PC-9 (cell line): ENCODE measurements at regions not wholly inside any gene's neighbourhood (a gene's known extent, or its start where the extent isn't known, plus 50 kb on each side); places are given as distances from the start of the nearest gene placed in this dataset.

ENCODE experiments used
- BruUV-seq: library from RNA; stranded (reverse); fragments of 400-500 nt; replicated peaks from 2 replicates; lab custom pipeline; 2021; lab: Mats Ljungman, UMichigan
- CTCF ChIA-PET: fragments of 300-600 bp; sonication (Branson Sonifier 250); formaldehyde crosslinking; loops from one replicate; lab custom pipeline; 2022; ENCODE audit warnings: antibody characterized with exemption; lab: Charles Lee
- POLR2A ChIA-PET: fragments of 300-600 bp; sonication (Branson Sonifier 250); formaldehyde crosslinking; loops from one replicate; lab custom pipeline; 2022; ENCODE audit warnings: antibody characterized with exemption; ENCODE audit not compliant: unreplicated experiment; lab: Charles Lee
- DNase-seq, 2 experiments: peaks; one replicate each; pipeline versions ENCODE4 v3.0.0 to v3.0.0-alpha.2; 2015 to 2022; ENCODE audit warnings: mixed read lengths in 1 of 2
- H2AFZ ChIP-seq: fragments of 200-600 bp; sonication (generic); 2 replicates; pipeline ENCODE4 v1.8.1; 2017; ENCODE audit warnings: antibody characterized with exemption
- H3F3A ChIP-seq: fragments of 200-600 bp; sonication (generic); 2 replicates; pipeline ENCODE4 v1.8.1; 2017; ENCODE audit warnings: antibody characterized with exemption, mild to moderate bottlenecking, low read depth; ENCODE audit not compliant: insufficient read depth
- H3K27ac ChIP-seq: fragments of 200-600 bp; sonication (generic); 2 replicates; pipeline ENCODE4 v1.6.1; 2016; ENCODE audit warnings: mixed run types
- H3K27me3 ChIP-seq: fragments of 200-600 bp; sonication (generic); 2 replicates; pipeline ENCODE4 v1.6.1; 2016; ENCODE audit warnings: low read depth, mixed run types; ENCODE audit not compliant: insufficient read depth
- H3K36me3 ChIP-seq: fragments of 200-600 bp; sonication (generic); 2 replicates; pipeline ENCODE4 v1.6.1; 2016; ENCODE audit warnings: low read depth, mixed run types
- H3K4me1 ChIP-seq: fragments of 200-600 bp; sonication (generic); replicated peaks from 2 replicates; pipeline ENCODE4 v1.6.1; 2016; ENCODE audit warnings: mixed run types; ENCODE audit not compliant: insufficient read depth
- H3K4me2 ChIP-seq: fragments of 200-600 bp; sonication (generic); 2 replicates; pipeline ENCODE4 v1.6.1; 2017; ENCODE audit warnings: mixed run types
- H3K4me3 ChIP-seq: fragments of 200-600 bp; sonication (generic); 2 replicates; pipeline ENCODE4 v1.6.1; 2016; ENCODE audit warnings: mixed run types
- H3K79me2 ChIP-seq: fragments of 200-600 bp; sonication (generic); 2 replicates; pipeline ENCODE4 v1.6.1; 2017; ENCODE audit warnings: low read depth, mixed run types
- H3K9me2 ChIP-seq: fragments of 200-600 bp; sonication (generic); 2 replicates; pipeline ENCODE4 v1.8.1; 2017; ENCODE audit warnings: mild to moderate bottlenecking; ENCODE audit not compliant: insufficient read depth
- H3K9me3 ChIP-seq: fragments of 200-600 bp; sonication (generic); 2 replicates; pipeline ENCODE4 v1.8.1; 2016; ENCODE audit warnings: low read depth; ENCODE audit not compliant: insufficient read depth
- H4K20me1 ChIP-seq: fragments of 200-600 bp; sonication (generic); 2 replicates; pipeline ENCODE4 v1.8.1; 2017; ENCODE audit not compliant: insufficient read depth
- CTCF ChIP-seq: fragments of 200-600 bp; sonication (generic); conservative IDR thresholded peaks from 2 replicates; pipeline ENCODE4 v1.6.1; 2017; ENCODE audit warnings: mixed run types, antibody characterized with exemption, mild to moderate bottlenecking, moderate library complexity
- EZH2 ChIP-seq: fragments of 200-600 bp; sonication (generic); IDR thresholded peaks from 2 replicates; pipeline ENCODE4 v1.8.0; 2017; ENCODE audit warnings: antibody characterized with exemption, low read depth
- intact Hi-C: fragments of 100-400 bp; cut with micrococcal nuclease; formaldehyde crosslinking; loops from one replicate; pipeline ENCODE4 v1.10.0; 2022; ENCODE audit not compliant: unreplicated experiment

GRCh38 chr14:56026506-56026905, 91.7 kb upstream of the PELI2 start:
- no peaks in the 10 kb centered on the region for H3K79me2 ChIP-seq
- H3F3A ChIP-seq: no peaks in the 10 kb centered on the region
- DNase-seq: no peak
- no peaks in the 10 kb centered on the region for H3K4me1 ChIP-seq
- TF ChIP-seq CTCF (no peak), EZH2 (no peak)
- H3K4me2 ChIP-seq: no peak overlapping the region
- no peak overlapping the region for H2AFZ ChIP-seq
- no peaks in the 10 kb centered on the region for H3K9me3 ChIP-seq
- H3K27me3 ChIP-seq: no peaks in the 10 kb centered on the region
- BruUV-seq: no TSS peak
- no peaks in the 10 kb centered on the region for H3K36me3 ChIP-seq
- H3K4me3 ChIP-seq: no peak overlapping the region
- ChIA-PET CTCF (no interaction called here), POLR2A (interaction anchor here (0.5 kb wide), 1 partner anchor 562 kb away, joined by 3 read pairs; no protein-coding TSS in a partner anchor)
- H3K9me2 ChIP-seq: no peaks in the 10 kb centered on the region
- intact Hi-C loops: no loop called here
- no peak overlapping the region for H3K27ac ChIP-seq
- H4K20me1 ChIP-seq: no peaks in the 10 kb centered on the region

GRCh38 chr14:56027421-56027820, 90.8 kb upstream of the PELI2 start:
- no peaks in the 10 kb centered on the region for H3K9me3 ChIP-seq
- no peak for TF ChIP-seq CTCF
- TF ChIP-seq EZH2: no peak
- H3K4me3 ChIP-seq: no peak overlapping the region
- H3K4me1 ChIP-seq: no peaks in the 10 kb centered on the region
- no peak for DNase-seq
- intact Hi-C loops: no loop called here
- no peaks in the 10 kb centered on the region for H3K79me2 ChIP-seq
- H3K9me2 ChIP-seq: no peaks in the 10 kb centered on the region
- H3K27ac ChIP-seq: no peak overlapping the region
- H3K4me2 ChIP-seq: no peak overlapping the region
- BruUV-seq: no TSS peak
- no peak overlapping the region for H2AFZ ChIP-seq
- H3K36me3 ChIP-seq: no peaks in the 10 kb centered on the region
- no peaks in the 10 kb centered on the region for H3K27me3 ChIP-seq
- CTCF ChIA-PET: interaction anchor here (0.6 kb wide), 1 partner anchor 218 kb away, joined by 3 read pairs; no protein-coding TSS in a partner anchor
- no peaks in the 10 kb centered on the region for H4K20me1 ChIP-seq
- POLR2A ChIA-PET: no interaction called here
- H3F3A ChIP-seq: no peaks in the 10 kb centered on the region

GRCh38 chr14:56027916-56028712, 90.1 kb upstream of the PELI2 start:
- H3K9me2 ChIP-seq: no peaks in the 10 kb centered on the region
- H3F3A ChIP-seq: no peaks in the 10 kb centered on the region
- no peaks in the 10 kb centered on the region for H3K36me3 ChIP-seq
- H4K20me1 ChIP-seq: no peaks in the 10 kb centered on the region
- ChIA-PET CTCF (no interaction called here), POLR2A (interaction anchor here (0.7 kb wide), 1 partner anchor 1919 kb away, joined by 6 read pairs; no protein-coding TSS in a partner anchor)
- no peak overlapping the region for H3K4me2 ChIP-seq
- no peaks in the 10 kb centered on the region for H3K79me2 ChIP-seq
- H3K27me3 ChIP-seq: no peaks in the 10 kb centered on the region
- no peaks in the 10 kb centered on the region for H3K4me1 ChIP-seq
- H3K27ac ChIP-seq: no peak overlapping the region
- no peak for TF ChIP-seq CTCF
- no peak for TF ChIP-seq EZH2
- no TSS peak for BruUV-seq
- no peaks in the 10 kb centered on the region for H3K9me3 ChIP-seq
- no peak overlapping the region for H2AFZ ChIP-seq
- intact Hi-C loops: no loop called here
- no peak for DNase-seq
- no peak overlapping the region for H3K4me3 ChIP-seq
